ENCODE measurements at regions not wholly inside any gene's neighbourhood (a gene's known extent, or its start where the extent isn't known, plus 50 kb on each side); places are given as distances from the start of the nearest gene placed in this dataset.

- no peak overlapping the region for H3K4me3 ChIP-seq (replicated peaks in 1 of 3; ENCODE audit: insufficient read depth in 1 of 3, low read depth in 2 of 3, low read length in 3 of 3)
- no peaks in the 10 kb centered on the region for H3K4me1 ChIP-seq (ENCODE audit: insufficient read depth, low read length)
- WGBS (ENCODE audit: low lambda C conversion rate): 52% methylated on average over 6 of the region's 13 CpGs
- CTCF ChIA-PET (ENCODE audit: low intra/inter-chr PET ratio, low total read pairs): no interaction called here
- ATAC-seq: no peak
- POLR2A ChIA-PET: no interaction called here
- no peak overlapping the region for H3K27ac ChIP-seq (ENCODE audit: extremely low read length, insufficient read depth, low read length)
- in situ Hi-C loops (cut with HindIII; ENCODE audit: extremely low pct_ligation_motif_present, low pct_unique_long_range_greater_than_20kb): no loop called here
- no peak for DNase-seq (ENCODE audit: low spot score)
- H3K9me3 ChIP-seq (ENCODE audit: low read length): no peaks in the 10 kb centered on the region
- H4K20me1 ChIP-seq (ENCODE audit: insufficient read depth, low read length): no peaks in the 10 kb centered on the region
- H2AFZ ChIP-seq (ENCODE audit: low read length): no peak overlapping the region
- intact Hi-C loops (cut with micrococcal nuclease; ENCODE audit: unreplicated experiment): no loop called here
- no peak overlapping the region for H3K9ac ChIP-seq (ENCODE audit: insufficient read depth, low read depth, low read length)
- H3K36me3 ChIP-seq (replicated peaks in 1 of 2; ENCODE audit: control insufficient read depth in 1 of 2, insufficient read depth in 2 of 2, low read length in 2 of 2): no peaks in the 10 kb centered on the region
- H3K27me3 ChIP-seq (ENCODE audit: control insufficient read depth in 1 of 2, insufficient read depth in 2 of 2, low read length in 2 of 2): no peaks in the 10 kb centered on the region
- FAIRE-seq: no peak
- no peaks in the 10 kb centered on the region for H3K79me2 ChIP-seq (ENCODE audit: insufficient read depth, low read length)
- no TSS peak for BruUV-seq (replicated peaks)
- no peak overlapping the region for H3K4me2 ChIP-seq (ENCODE audit: low read depth, low read length)
- TF ChIP-seq ZNF660 (CRISPR knock-in tag; IDR thresholded peaks at IDR 0.05; ENCODE audit: borderline replicate concordance, low read depth) (no peak), ZNF362 (CRISPR knock-in tag; IDR thresholded peaks at IDR 0.05; ENCODE audit: borderline replicate concordance) (no peak), ZNF205 (CRISPR knock-in tag; IDR thresholded peaks at IDR 0.05) (no peak), HHEX (CRISPR knock-in tag; IDR thresholded peaks at IDR 0.05) (no peak), ARID5B (CRISPR knock-in tag; IDR thresholded peaks at IDR 0.05) (no peak), ZHX2 (IDR thresholded peaks at IDR 0.05; ENCODE audit: low read depth) (no peak), ZHX2 (CRISPR knock-in tag; IDR thresholded peaks at IDR 0.05; ENCODE audit: borderline replicate concordance) (no peak), ATF3 (CRISPR knock-in tag; IDR thresholded peaks at IDR 0.05) (no peak), ZNF513 (CRISPR knock-in tag; conservative IDR thresholded peaks at IDR 0.05) (no peak), ZNF256 (CRISPR knock-in tag; conservative IDR thresholded peaks at IDR 0.05) (no peak), TFE3 (CRISPR knock-in tag; IDR thresholded peaks at IDR 0.05) (no peak)
Observed at GRCh38 chr13:78934336-78934735, 275.4 kb upstream of the OBI1 start.
